ENCODE measurements at regions not wholly inside any gene's neighbourhood (a gene's known extent, or its start where the extent isn't known, plus 50 kb on each side); places are given as distances from the start of the nearest gene placed in this dataset.

GRCh38 chr2:5986801-5987787 lies 294.9 kb downstream of the SOX11 start:
- no peak for DNase-seq (ENCODE audit: low read depth, low spot score)

GRCh38 chr2:5988120-5988519 lies 295.9 kb downstream of the SOX11 start:
- DNase-seq (ENCODE audit: low read depth, low spot score): no peak

GRCh38 chr2:5990086-5990485 lies 297.9 kb downstream of the SOX11 start:
- no peak for DNase-seq (ENCODE audit: low read depth, low spot score)

GRCh38 chr2:5991305-5991968 lies 299.3 kb downstream of the SOX11 start:
- no peak for DNase-seq (ENCODE audit: low read depth, low spot score)

- no peak for DNase-seq (ENCODE audit: low read depth, low spot score)
Measured at GRCh38 chr2:5995832-5996231, 303.6 kb downstream of the SOX11 start.

GRCh38 chr2:6008186-6008585 lies 316.0 kb downstream of the SOX11 start:
- DNase-seq (ENCODE audit: low read depth, low spot score): no peak

GRCh38 chr2:6008726-6009125 lies 316.5 kb downstream of the SOX11 start:
- DNase-seq (ENCODE audit: low read depth, low spot score): no peak

- no peak for DNase-seq (ENCODE audit: low read depth, low spot score)
Measured at GRCh38 chr2:6010163-6010562, 318.0 kb downstream of the SOX11 start.

GRCh38 chr2:6011921-6012320 lies 319.7 kb downstream of the SOX11 start:
- DNase-seq (ENCODE audit: low read depth, low spot score): peak; percentile 6

- no peak for DNase-seq (ENCODE audit: low read depth, low spot score)
Measured at GRCh38 chr2:6017736-6018286, 325.6 kb downstream of the SOX11 start.

GRCh38 chr2:6024229-6024628 lies 332.0 kb downstream of the SOX11 start:
- no peak for DNase-seq (ENCODE audit: low read depth, low spot score)

- DNase-seq (ENCODE audit: low read depth, low spot score): no peak
Measured at GRCh38 chr2:6024784-6025183, 332.6 kb downstream of the SOX11 start.

- DNase-seq (ENCODE audit: low read depth, low spot score): no peak
Measured at GRCh38 chr2:6025391-6025790, 333.2 kb downstream of the SOX11 start.

GRCh38 chr2:6027066-6027465 lies 334.9 kb downstream of the SOX11 start:
- DNase-seq (ENCODE audit: low read depth, low spot score): no peak

GRCh38 chr2:6031200-6031867 lies 339.1 kb downstream of the SOX11 start:
- DNase-seq (ENCODE audit: low read depth, low spot score): no peak

- no peak for DNase-seq (ENCODE audit: low read depth, low spot score)
Measured at GRCh38 chr2:6036211-6036610, 344.0 kb downstream of the SOX11 start.

- DNase-seq (ENCODE audit: low read depth, low spot score): no peak
Measured at GRCh38 chr2:6043238-6043637, 351.1 kb downstream of the SOX11 start.

- DNase-seq (ENCODE audit: low read depth, low spot score): no peak
Measured at GRCh38 chr2:6052649-6053048, 360.5 kb downstream of the SOX11 start.

GRCh38 chr2:6053743-6054142 lies 361.6 kb downstream of the SOX11 start:
- no peak for DNase-seq (ENCODE audit: low read depth, low spot score)

- no peak for DNase-seq (ENCODE audit: low read depth, low spot score)
Measured at GRCh38 chr2:6054161-6054671, 362.0 kb downstream of the SOX11 start.

- DNase-seq (ENCODE audit: low read depth, low spot score): no peak
Measured at GRCh38 chr2:6060992-6061663, 368.9 kb downstream of the SOX11 start.

All from smooth muscle cell of the brain vasculature (primary cell).